GM19035 (cell line): ENCODE measurements at regions not wholly inside any gene's neighbourhood (a gene's known extent, or its start where the extent isn't known, plus 50 kb on each side); places are given as distances from the start of the nearest gene placed in this dataset.

ENCODE experiments used
- ATAC-seq: cut with Tn5 transposase; IDR thresholded peaks from one replicate; pipeline ENCODE4 v1.9.1; 2021; ENCODE audit not compliant: unreplicated experiment

DNA sequence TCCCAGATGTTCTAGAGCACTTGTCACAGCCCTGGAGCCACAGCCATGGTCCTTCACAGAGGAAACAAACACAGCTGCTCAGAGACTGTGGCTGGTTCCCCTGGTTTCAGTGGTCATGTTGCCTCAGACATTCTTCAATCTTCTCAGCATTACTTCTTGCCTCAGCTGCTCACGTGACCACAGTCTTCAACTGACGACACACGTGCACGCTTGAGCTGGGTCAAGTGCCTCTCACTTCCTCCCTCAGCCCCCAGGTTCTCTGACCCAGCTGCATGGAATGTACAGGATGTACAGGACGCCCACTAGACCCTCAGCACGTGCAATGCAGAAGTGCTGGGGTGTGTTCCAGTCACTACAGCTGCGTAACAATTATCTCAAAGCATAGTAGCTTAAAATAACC, 159.8 kb upstream of the GGTLC1 start:
- peak; percentile 61 for ATAC-seq

DNA sequence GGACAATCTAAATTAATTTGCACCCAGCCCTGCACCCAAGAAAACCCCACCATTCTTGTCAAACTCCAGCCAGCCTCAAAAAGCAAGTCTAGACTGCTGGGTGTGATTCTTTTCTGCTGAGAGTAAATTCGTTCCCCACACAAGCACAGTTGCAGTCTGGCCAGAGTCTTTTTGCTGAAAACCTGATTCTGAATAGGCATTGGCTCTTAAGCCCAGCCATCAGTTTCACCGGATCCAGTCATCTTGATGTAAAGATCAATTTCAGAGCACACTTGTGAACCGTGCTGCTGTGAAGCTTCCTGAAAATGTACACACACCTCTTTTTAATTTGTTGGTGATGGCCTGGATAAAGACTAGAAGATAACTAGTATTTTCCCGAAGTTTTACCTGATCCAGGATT, 159.4 kb upstream of the GGTLC1 start:
- ATAC-seq = no peak

DNA sequence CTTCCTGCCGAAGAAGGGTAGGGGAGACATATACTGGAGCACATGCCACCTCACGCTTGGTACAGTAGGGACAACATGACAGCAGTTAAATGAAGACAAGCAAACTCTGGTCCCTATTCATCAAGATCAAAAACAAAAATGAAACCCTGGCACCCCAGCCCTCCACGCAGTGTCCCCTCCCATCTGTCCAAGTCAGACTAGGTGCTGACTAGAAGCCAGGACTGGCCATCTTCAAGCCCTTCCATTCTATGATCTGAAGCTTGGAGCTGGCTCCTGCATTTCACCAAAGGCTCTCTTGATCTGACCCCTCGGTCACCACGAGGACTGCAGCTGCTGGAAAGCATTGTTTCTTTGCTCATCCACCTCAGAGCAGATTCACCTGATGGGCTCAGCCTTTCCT, 158.9 kb upstream of the GGTLC1 start:
- no peak for ATAC-seq

DNA sequence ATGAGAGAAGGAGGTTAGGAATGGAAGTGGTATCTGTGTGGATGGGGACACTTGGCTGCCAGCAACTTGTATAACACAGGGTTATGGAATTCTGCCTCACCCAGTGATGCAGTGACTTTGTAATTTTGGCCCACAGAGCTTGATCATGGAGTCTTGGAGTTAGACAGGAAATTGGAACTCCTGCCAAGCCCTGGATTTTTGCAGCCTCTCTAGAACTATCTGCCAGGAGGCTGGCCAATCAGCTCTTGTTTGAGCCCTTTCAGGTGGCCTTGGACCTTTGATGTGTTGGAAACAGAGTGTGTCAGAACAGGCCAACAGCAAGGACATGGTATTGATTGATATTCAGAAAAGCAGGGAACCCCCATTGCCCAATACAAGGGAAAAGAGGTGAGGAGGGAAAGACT, 157.7 kb upstream of the GGTLC1 start:
- ATAC-seq = no peak

DNA sequence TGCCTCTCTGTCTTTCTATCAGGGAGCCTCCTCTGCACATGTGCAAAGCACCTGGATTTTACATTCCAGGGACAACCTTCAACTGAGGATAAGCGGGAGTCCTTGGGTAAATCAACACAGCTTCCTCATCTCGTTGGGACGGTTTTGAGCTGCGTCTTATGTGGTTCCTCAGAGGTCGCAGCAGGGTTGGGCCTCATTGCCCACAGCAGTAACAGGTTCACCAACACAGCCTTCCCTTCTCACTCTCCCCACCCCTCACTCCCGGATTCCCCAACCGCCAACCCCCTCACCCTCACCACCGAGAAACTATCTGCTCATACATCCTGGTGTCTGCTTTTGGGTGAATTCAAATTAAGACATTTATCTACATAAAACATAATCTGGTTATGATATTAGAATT, 155.8 kb upstream of the GGTLC1 start:
- ATAC-seq = no peak

DNA sequence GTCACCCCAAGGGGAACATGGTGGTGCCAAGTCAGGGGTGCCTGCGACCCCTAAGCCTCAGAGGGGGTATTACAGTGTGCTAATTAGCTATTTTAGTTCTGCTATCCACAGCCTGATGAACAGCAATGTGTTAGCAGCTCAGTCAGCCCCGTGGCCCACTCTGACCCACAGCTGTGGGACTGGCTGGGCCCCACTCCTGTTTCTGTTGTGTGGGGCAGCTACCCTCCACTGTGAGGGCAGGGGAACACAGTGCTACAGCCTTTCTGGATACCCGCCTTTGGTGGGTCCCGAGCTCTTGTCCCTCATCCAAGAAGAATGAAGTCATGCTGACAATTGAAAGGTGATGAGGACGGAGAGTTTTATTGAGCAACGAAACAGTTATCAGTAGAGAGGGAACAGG, 152.5 kb upstream of the GGTLC1 start:
- ATAC-seq = no peak

DNA sequence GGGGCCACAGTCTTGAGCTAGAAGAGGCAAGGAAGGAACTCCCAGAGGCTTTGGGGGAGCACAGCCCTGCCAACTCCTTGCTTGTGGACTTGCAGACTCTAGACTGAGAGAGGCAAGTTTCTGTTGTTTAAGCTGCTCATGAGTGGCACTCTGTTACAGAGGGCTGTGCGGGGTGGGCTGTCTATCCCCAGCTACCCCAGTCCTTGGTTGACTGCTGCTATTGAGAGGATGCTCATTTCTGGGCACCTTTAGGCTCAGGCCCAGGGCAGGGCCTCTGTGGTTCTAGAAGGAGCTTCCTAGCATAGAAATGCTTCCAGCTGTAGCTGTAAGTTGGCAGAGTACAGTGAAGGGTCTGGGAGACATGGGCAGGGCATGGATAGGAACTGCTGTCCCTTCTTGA, 151.3 kb upstream of the GGTLC1 start:
- ATAC-seq = no peak

DNA sequence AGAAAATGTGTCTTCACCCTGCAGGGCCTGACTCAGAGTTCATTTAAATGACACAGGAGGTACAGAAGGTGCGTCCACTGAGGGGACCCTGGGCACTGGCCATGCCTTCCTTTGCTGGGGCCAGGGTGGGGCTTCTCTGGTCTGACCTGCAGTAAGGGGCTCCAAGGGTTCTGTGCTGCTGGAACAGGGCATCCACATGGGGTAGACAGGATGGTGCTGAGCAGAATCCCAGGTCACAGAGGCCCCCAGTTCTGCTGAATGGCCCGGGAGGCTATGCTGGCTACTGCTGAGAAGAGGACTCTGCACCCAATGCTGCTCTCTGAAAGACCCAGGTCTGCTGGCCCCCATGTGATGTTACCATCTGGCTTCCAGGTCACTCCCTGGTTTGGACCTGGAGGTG, 150.4 kb upstream of the GGTLC1 start:
- no peak for ATAC-seq

DNA sequence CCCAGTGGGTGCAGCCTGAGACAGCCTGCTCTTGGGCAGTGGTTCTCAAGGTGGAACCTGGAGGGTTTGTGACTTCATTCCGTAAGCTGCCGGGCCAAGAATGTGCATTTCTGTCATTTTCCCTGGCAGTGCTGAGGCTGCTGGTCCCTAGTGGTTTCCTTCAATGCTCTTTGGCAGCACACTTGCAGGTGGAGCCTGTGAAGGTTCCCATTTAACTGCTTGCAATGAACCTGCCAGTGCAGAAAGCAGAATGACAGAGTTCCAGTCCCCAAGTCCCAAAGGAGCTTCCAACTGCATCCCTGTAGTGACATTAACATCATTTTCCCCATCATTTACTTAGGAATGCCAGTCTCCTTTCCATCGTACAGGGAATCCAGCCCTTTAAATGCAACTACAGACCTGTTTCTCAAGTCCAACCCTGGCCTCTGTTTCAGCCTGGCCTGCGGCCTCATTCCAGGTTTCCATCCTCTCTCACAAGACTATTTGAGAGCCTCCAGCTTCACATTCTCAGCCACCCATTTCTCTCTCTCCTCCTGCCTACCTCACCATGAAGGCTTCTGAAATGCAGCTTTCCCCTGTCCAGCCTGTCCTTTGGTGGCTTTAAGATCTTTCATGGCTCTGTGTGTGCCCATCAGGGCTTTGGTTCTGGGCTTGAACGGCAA, 149.7 kb upstream of the GGTLC1 start:
- ATAC-seq = no peak

DNA sequence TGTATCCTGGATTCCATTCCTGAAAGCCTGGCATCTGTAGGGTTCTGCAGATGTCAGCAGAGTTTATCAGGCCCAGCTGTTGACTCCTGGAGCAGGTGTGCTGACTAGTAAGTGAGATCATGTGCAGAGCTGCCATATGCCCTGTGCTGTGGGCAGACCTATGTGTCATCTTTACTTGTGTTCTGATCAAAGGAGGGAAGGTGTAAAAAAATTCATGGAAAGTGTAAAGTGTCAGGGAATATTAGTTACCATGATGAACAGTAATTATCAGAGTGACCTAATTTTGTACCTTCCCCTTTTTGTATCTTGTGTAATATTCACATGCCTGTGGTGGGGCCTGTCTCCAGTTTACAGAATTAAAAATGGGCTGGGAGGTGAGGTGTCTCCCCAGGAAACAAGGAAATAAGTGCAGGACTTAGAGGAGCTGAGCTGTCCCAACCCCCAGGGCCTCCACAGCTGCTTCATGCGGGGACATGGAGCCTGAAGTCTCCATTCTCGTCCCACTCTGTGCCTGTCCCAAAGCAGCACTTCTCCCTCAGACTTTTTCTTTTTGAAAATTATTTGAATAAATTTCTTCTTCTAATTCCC, 148.2 kb upstream of the GGTLC1 start:
- ATAC-seq = no peak

DNA sequence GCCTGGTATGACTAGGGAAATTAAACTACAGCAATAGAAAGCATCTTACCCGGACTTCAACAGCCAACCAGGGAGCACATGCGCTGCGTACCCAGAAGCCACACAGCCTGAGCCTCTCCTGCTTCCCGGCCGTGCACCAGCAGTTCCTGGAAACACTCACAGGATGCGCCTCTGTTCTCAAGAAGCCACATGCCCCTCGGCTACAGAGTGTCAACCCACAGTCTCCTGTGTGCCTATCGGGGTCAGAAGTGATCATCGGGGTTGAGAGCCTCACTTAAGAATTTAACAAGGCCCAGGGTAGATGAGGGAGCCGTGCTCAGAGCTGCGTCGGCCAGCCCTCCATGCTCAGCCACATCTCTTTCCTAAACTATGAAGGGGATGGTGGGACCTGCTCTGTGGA, 147.2 kb upstream of the GGTLC1 start:
- no peak for ATAC-seq

DNA sequence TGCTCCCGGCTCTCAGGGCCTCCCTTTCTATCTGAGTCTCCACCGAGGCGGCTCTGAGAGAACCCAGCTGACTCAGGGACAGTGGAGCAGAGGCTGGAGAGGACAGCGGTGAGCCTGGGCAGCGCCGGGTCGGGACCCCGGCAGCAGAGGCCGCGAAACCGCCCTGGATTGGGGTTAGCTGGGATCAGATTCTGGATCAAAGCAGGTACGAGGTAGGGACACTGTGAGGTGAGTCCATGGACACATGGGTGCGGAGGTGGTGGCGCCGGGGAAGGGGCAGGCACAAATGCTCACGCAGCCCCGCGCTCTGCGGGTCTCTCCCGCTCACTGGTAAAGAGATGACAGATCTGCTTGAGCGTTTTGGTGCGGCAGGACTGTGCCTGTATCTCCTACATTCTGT, 146.4 kb upstream of the GGTLC1 start:
- ATAC-seq = no peak

DNA sequence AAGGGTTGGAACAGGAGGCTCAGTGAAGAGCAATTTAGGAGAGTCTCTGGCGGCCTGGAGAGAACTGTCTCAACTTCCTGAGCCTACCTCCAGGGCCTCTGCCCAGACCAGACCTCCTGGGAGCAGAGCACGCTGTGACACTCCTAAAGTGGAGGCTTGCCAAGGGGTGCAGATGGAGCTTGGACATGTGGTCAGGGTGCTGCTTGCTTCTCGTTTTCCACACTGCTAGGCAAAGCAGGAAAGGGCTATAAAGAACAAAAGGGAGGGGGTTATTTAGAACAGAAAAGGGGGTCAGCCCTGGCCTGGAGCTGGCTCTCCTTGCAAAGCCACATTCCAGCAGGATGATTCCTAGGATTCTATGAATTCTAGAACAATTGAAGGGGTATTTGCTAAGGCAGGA, 145.7 kb upstream of the GGTLC1 start:
- ATAC-seq = no peak

DNA sequence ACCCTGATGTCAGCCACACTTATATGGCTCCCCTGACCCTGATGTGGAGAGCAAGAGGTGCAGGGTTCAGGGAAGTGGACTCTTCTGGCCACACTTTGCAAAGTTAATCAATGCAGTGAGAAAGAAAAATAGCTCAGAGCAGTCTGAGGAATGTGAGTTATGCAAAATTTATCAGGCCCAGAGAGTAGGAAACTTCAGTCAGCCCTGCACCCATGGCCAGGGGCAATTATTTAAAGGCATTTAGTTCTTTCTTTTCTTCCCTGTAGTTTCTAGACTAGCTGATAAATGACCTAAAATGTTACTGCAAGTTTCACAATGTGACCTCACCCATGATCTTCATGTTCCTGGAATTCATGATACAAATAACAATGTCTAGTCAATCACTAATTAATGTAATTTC, 143.7 kb upstream of the GGTLC1 start:
- no peak for ATAC-seq

DNA sequence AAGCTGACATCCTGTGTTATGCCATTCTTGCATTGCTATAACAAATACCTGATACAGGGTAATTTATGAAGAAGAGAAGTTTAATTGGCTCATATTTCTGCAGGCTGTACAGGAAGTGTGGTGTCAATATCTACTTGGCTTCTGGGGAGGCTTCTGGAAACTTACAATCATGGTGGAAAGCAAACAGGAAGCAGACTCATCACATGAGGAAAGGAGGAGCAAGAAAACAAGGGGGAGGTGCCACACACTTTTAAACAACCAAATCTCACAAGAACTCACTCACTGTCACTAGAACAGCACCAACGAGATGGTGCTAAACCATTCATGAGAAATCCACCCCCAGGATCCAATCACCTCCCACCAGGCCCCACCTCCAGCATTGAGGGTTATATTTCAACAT, 143.1 kb upstream of the GGTLC1 start:
- no peak for ATAC-seq

DNA sequence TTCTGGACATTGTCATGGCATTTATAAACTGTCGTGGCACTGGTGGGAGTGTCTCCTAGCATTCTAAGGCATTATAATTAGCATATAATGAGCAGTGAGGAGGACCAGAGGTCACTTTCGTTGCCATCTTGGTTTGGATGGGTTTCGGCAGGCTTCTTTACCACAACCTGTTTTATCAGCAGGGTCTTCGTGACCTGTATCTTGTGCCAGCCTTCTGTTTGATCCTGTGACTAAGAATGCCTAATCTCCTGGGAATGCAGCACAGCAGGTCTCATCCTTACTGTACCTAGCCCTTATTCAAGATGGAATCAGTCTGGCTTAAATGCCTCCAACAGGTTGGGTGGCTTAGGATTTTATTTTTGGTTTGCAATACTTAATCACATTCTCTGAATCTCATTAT, 142.7 kb upstream of the GGTLC1 start:
- no peak for ATAC-seq

DNA sequence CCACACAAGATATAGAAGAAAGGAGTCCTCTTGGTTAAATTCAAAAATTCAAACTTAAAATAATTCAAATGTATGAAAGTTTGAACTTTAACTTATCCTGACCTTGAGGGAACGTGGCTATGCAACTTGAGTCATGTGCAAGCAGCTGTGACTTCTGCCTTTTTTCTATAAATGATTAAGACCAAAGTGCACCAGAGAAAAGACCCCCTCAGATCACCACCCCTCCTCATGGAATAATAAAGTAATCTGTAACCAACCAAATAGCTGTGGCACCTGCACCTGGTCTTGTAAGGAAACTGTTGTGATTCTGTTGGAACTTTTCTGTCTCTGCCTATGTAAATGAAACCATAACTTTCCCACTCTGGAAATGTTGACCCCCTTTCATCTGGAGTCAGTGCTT, 141.1 kb upstream of the GGTLC1 start:
- no peak for ATAC-seq

DNA sequence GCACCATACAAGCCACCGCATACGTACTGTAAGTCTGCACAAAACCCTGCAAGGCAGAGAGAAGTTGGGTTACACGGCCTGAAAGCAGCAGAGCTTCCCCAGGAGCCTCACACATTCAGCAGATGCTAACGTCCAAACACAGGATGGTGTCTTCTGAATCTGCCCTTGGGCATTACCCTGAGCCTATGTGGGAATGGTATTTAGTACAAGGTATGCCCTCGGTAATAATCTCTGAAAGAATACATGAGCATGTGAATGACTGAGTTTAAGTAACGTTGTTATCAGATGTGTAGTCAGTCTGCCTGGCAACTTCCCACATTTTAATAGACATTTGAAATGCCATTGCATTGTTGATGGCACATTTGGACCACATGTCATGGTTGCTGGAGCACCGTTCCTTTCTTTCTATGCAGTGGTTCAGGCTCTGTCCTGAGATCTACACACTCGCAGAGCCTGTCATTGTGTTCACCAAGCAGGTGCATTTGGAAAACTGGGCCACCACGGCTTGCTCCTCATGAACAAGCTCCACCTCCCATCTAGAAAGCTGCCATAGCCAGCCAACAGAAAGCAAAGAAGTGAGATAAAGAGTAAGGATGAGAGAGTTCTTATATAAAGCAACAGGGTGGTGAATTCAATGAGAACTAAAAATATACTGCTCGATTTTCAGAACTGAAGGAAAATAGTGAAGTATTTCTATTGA, 136.5 kb upstream of the GGTLC1 start:
- ATAC-seq = no peak

DNA sequence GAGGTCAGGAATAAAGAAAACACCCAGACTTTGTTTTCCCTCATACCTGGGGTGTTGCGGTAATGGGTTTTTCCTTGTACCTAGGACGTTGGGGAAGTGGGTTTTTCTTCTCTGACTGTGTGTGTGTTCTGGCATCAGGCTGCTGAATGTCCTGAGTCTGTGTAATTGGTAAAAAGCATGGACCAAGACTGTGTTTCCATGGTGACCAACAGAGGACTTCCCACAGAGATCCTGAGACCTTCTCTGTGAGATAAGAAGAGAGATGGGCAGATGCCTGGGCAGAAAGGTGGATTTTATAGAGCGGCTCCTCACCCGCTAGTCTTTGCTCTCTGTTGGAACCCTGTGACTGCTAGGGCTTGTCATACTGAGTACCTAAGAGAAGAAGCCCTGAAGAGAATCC, 135.4 kb upstream of the GGTLC1 start:
- ATAC-seq = no peak

DNA sequence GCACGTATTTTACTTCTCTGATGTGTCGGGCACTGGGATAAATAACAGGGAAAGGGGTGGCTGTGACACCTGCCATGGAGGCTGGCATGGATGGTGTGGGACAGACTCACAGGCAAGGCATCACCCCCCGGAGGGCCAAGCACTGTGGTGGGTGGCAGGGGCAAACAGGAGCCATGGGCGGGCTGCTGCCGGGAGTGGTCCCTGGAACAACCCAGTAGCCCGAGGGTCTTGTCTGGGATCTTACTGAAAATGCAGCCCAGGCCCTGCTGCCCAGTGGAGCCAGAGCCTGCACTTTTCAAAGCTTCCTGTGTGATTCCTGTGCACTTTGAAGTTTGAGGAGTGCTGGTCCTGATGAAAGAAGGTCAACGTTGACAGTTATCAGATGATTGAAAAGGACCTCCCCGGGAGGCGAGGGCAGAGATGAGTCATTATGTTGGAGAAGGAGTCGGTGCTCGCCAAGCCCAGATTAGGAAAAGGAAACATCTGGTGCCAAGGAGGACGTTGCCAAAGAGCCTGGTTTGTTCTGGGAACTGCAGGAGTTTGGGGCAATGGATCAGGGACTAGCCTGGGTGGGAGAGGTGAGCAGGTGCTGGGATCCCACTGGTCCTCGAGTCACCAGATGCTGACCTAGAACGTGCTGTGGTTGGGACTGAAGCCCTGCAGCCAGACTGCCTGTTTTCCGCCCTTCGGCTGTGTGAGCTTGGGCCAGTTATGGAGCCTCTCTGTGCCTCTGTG, 130.0 kb upstream of the GGTLC1 start:
- ATAC-seq = no peak

DNA sequence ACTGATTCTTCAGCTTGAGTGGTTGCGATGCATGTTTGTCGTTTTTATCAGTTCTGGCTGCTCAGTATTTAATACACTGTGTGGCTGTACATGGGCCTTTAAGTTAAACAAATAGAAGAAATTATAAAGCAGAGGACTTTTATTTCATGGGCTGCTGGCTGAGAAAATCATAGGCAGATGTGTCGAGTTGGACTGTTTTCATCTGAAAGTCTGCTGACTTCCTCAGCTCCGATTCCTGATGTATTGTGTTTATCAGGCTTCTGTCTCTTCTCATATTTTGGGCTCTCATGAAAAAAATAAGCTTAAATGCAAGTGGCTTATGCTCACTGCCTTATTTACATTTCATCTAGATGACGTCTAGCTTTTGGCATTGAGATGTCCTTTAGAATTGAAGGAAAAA, 129.5 kb upstream of the GGTLC1 start:
- ATAC-seq = no peak

DNA sequence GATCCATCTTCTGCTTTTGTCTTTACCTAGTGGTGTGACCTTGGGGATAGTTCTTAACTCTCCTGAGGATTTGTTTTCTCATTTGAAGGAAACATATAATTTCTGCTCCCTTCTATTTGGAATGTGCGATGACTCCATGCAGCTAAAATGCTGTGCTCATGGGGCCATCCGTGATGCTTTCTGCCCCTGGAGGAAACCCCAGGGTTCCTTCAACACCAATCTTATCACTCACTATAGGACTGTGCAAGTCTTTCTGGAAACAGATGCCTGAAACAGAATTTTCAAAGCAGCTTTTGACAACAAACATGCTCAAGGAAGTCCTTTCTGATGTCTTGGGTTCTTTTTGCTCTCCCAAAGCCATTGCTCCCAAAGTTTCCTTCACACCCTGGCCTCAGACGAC, 128.8 kb upstream of the GGTLC1 start:
- no peak for ATAC-seq
